IPS DF 6.9 (cell line): ENCODE measurements at regions not wholly inside any gene's neighbourhood (a gene's known extent, or its start where the extent isn't known, plus 50 kb on each side); places are given as distances from the start of the nearest gene placed in this dataset.
"Not testable (repeated sequence)": the region's sequence is repeated elsewhere in the genome, so short reads cannot be mapped to it uniquely, and the experiment has no call there.

Experiments
- DNase-seq: peaks from one replicate; pipeline ENCODE4 v3.0.0-alpha.2; 2013; ENCODE audit warnings: low read depth, low spot score
- H3K27ac ChIP-seq: one replicate; pipeline ENCODE4 v1.5.1; 2013; ENCODE audit warnings: low read length, control low read depth
- H3K27me3 ChIP-seq: 2 replicates; pipeline ENCODE4 v1.6.1; 2013; ENCODE audit warnings: mild to moderate bottlenecking, low read length; ENCODE audit not compliant: control insufficient read depth, insufficient read depth
- H3K36me3 ChIP-seq: 2 replicates; pipeline ENCODE4 v1.6.1; 2013; ENCODE audit warnings: low read length; ENCODE audit not compliant: control insufficient read depth, insufficient read depth
- H3K4me1 ChIP-seq: 2 replicates; pipeline ENCODE4 v1.6.1; 2013; ENCODE audit warnings: low read length; ENCODE audit not compliant: control insufficient read depth, insufficient read depth
- H3K4me3 ChIP-seq: 2 replicates; pipeline ENCODE4 v1.5.1; 2013; ENCODE audit warnings: mild to moderate bottlenecking, low read length
- H3K9me3 ChIP-seq: 2 replicates; pipeline ENCODE4 v1.6.1; 2013; ENCODE audit warnings: low read length, inconsistent platforms; ENCODE audit not compliant: control insufficient read depth, insufficient read depth
- WGBS: extraction: QIAGEN DNeasy Blood & Tissue Kit; methylation state at CpG from one replicate; pipeline ENCODE4 v1.1.7; 2013; ENCODE audit warnings: mixed read lengths, missing lambda C conversion rate; ENCODE audit not compliant: insufficient read length, insufficient coverage; 5-methylcytosine and 5-hydroxymethylcytosine counted together

DNA sequence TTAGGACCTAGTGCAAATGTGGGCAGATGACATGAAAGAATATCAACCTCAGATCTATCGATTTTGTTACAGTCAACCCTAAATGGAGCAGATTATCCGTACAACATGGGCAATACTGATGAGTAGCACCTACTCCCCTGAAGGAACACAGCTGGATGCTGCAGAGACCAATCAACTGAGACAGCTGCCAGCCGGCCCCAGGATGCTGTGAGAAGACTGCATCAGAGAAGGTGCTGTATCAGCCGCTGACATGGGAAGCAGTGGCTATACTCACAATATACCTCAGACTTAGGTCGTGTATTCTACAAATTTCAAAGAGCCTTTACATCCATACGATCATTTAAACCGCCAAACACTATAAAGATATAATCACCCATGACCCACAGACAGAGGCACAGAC lies 95.9 kb upstream of the FNDC3A start:
- Histone ChIP-seq H3K4me1 (peaks cover 5% of the 10 kb centered on the region), H3K9me3 (no peaks in the 10 kb centered on the region), H3K27me3 (peaks cover 15% of the 10 kb centered on the region; the same call in 1 of the 2 replicates), H3K4me3 (no peak overlapping the region), H3K36me3 (no peaks in the 10 kb centered on the region), H3K27ac (no peak overlapping the region)
- DNase-seq, result no peak
- WGBS, result 100% methylated on average over 2 of the region's 7 CpGs

DNA sequence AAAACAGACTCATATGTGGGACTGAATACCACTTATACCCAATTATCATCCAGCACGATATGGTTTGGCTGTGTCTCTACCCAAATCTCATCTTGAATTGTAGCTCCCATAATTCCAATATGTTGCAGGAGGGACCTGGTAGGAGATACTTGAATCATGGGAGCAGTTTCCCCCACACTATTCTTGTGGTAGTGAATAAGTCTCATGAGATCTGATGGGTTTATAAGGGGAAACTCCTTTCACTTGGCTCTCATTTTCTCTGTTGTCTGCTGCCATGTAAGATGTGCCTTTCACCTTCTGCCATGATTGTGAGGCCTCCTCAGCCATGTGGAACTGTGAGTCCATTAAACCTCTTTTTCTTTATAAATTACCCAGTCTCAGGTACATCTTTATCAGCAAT lies 91.9 kb upstream of the FNDC3A start:
- not testable (repeated sequence) for DNase-seq

DNA sequence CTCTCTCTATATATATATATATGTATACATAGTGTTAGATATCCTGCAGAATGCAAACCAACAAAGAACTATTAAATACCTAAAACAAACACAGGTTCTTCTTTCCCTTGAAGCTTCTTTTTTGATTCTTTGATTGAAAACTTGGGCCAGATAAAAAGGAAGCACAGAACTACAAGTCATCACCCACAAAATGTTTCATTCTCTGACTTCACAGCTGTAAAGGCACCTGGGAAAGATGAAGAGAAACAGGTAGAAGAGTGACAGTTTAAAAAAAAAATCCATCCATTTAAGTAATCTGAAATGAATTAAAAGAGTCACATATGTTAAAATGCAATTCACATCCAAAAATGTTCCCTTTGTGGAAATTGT lies 90.7 kb upstream of the FNDC3A start:
- Histone ChIP-seq H3K9me3 (no peaks in the 10 kb centered on the region), H3K36me3 (no peaks in the 10 kb centered on the region), H3K4me1 (0 out of 2 replicates have a peak, but pooled peaks cover 1% of the 10 kb centered on the region), H3K27me3 (no peaks in the 10 kb centered on the region; the same call in 1 of the 2 replicates), H3K27ac (no peak overlapping the region), H3K4me3 (no peak overlapping the region)
- DNase-seq, result no peak

More for the DNA sequence above, 91.9 kb upstream of the FNDC3A start:
- H3K9me3 ChIP-seq, H3K4me1 ChIP-seq, H3K4me3 ChIP-seq, H3K27ac ChIP-seq, H3K27me3 ChIP-seq, H3K36me3 ChIP-seq: not testable (repeated sequence)
- WGBS, result no CpG with 5 or more reads among the region's 1 CpG

DNA sequence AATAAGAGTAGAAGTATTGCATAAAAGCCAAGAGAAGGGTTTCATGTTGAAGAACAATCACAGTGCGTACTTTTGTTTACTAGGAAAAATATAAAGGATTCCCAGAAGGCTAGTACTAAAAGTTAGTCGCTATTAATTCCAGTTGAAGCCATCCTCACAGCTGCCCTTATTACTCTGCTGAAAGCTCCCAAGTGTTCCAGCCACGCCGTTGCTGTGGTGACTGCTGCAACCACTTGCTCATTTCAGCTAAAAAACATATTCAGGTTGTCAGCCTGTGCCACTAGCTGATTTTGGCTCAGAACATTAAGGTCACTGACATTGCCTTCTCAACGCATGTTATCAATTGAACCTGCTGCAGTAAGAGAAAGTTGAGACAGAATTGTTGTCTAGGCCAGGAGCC lies 87.1 kb upstream of the FNDC3A start:
- DNase-seq, result no peak
- Histone ChIP-seq H3K4me3 (no peak overlapping the region), H3K36me3 (no peaks in the 10 kb centered on the region), H3K9me3 (no peaks in the 10 kb centered on the region), H3K27me3 (no peaks in the 10 kb centered on the region), H3K4me1 (0 out of 2 replicates have a peak, but pooled peaks cover 1% of the 10 kb centered on the region), H3K27ac (no peak overlapping the region)
- WGBS, result no CpG with 5 or more reads among the region's 5 CpGs

DNA sequence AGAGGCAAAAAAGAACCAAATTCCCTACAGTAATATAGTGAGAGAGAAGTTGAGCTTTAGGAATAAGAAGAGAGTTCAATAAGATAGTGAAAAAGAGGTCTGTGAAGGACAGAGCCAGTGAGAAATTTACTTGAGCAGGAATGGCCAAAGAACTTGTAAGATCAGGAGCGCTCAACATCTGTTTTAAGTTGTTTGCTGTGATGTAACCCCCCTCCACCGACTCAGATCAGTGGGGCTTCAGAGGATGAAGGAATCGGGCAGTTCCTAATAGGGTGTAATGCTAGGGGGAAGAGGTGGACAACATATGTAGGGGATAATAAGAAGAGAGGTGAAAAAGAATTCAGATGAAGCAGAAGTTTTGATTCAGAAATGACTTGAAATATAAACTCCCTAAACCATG lies 85.3 kb upstream of the FNDC3A start:
- no peaks in the 10 kb centered on the region for H3K27me3 ChIP-seq
- no peaks in the 10 kb centered on the region for H3K36me3 ChIP-seq
- H3K4me1 ChIP-seq, result 0 out of 2 replicates have a peak, but pooled peaks cover 1% of the 10 kb centered on the region
- H3K27ac ChIP-seq, result no peak overlapping the region
- no CpG with 5 or more reads among the region's 3 CpGs for WGBS
- H3K4me3 ChIP-seq, result no peak overlapping the region
- DNase-seq, result no peak
- H3K9me3 ChIP-seq, result no peaks in the 10 kb centered on the region

DNA sequence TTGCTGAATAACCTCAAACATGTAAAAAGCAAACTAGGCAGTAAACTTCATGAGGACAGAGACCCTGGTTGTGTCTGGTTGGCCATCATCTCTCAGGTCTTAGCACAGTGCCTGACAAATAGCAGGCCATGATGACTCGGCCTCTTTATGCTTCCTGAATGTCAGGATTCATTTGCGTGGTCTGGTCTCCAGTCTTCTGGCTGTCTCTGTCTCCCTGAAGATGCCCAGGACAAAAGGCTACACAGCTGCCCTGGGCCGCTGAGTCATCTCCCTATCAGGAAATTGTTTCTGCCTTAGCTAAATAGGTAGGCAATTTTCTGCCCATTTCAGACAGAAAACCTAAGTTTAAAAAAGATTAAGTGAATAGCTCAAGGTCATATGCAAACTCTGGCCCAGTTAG lies 84.1 kb upstream of the FNDC3A start:
- Histone ChIP-seq H3K9me3 (no peaks in the 10 kb centered on the region), H3K4me1 (no peaks in the 10 kb centered on the region), H3K4me3 (no peak overlapping the region), H3K36me3 (no peaks in the 10 kb centered on the region), H3K27ac (no peak overlapping the region), H3K27me3 (no peaks in the 10 kb centered on the region)
- DNase-seq, result no peak
- WGBS, result no CpG with 5 or more reads among the region's 3 CpGs

DNA sequence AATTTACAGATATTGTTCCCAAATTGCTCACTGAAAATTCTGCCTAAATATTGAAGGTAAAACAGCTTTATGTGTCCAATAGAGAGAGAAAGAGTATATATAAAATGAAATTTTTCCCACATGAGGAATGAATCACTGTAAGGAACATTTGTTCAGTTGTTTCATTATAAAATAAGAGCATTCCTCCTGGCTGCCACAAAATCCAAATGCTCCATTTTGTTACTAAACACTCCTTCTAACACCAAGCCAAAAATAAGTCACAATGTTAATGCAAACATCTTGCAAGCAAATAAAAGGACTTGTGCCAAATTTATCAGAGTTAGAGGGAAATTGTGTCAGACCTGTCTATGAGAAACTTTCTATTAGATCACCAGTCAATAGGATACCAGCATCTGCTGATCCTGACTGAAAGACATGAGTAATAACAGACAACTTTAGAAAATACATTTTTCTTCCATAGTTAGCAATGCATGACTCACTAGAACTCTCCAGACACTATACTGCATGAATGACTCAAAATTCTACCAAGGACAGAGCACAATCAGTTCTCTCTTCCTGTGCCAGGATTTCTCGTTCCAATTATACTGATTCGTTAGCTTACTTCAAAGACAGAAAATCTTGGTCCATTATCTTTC lies 83.5 kb upstream of the FNDC3A start:
- no CpG with 5 or more reads among the region's 2 CpGs for WGBS

DNA sequence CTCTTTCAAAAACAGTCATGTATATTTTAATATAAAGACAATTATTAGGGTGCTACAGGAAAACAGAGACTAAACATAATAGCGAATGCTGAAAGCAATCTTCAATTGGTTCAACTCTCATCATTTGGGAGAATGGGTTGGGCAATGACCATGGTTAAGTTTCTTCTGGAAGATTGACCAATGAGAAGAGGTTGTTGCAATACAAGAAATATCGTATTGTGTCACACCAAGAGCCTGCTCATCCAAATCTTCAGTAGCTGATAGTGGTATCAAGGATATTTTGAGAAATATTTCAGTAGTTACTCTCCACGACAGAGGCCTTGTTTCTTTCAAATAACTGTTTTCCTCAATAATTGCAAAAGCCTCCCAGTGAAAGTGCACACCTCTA lies 83.0 kb upstream of the FNDC3A start:
- H3K27ac ChIP-seq, result no peak overlapping the region
- H3K9me3 ChIP-seq, result no peaks in the 10 kb centered on the region
- H3K4me1 ChIP-seq, result no peaks in the 10 kb centered on the region
- WGBS, result no CpG with 5 or more reads among the region's 3 CpGs
- DNase-seq, result no peak
- no peak overlapping the region for H3K4me3 ChIP-seq
- no peaks in the 10 kb centered on the region for H3K27me3 ChIP-seq
- H3K36me3 ChIP-seq, result no peaks in the 10 kb centered on the region

More for the DNA sequence above, 83.5 kb upstream of the FNDC3A start:
- H3K27ac ChIP-seq, result no peak overlapping the region
- H3K36me3 ChIP-seq, result no peaks in the 10 kb centered on the region
- H3K27me3 ChIP-seq, result no peaks in the 10 kb centered on the region
- H3K4me1 ChIP-seq, result no peaks in the 10 kb centered on the region
- no peak overlapping the region for H3K4me3 ChIP-seq
- no peak for DNase-seq
- H3K9me3 ChIP-seq, result no peaks in the 10 kb centered on the region

DNA sequence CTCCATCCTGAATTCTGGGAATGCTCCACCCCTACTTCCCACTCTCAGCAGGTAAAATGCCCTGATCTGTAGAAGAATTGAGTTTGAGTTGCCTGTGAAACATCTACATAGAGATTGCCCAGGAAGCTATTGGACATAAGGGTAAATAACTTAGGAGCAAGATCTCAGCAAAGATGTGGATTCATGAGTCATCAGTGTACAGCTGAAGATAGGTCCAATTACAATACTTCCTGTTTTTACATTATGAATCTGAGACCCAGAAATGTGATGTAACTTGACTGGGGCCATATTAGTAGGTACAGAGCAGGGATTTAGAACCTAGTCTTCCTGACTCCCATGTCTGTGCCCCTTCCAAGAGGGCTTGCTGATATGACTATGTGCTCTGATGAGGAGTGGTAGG lies 79.4 kb upstream of the FNDC3A start:
- Histone ChIP-seq H3K36me3 (no peaks in the 10 kb centered on the region), H3K27ac (no peak overlapping the region), H3K27me3 (no peaks in the 10 kb centered on the region), H3K4me3 (no peak overlapping the region), H3K4me1 (no peaks in the 10 kb centered on the region), H3K9me3 (no peaks in the 10 kb centered on the region)
- DNase-seq, result no peak

DNA sequence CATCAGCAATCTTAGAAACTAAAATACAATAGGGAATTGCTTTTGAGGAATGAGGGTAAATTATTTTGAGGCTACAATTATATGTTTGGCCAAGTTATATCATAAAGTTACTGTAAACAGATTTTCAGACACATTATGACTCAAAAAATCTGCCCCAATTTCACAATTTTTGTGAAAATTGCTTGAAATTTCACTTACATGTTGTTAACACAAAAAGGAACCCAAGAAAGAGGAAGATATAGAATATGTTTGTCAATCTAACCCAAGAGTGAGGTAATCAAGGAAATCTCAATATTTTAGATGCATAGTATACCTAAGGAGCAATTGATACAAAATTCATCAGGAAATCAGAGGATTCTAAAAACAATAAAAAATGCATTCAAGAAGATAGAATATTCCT lies 73.9 kb upstream of the FNDC3A start:
- H3K36me3 ChIP-seq, result no peaks in the 10 kb centered on the region
- no peak overlapping the region for H3K4me3 ChIP-seq
- no peaks in the 10 kb centered on the region for H3K27me3 ChIP-seq
- DNase-seq, result no peak
- no peaks in the 10 kb centered on the region for H3K4me1 ChIP-seq
- no peaks in the 10 kb centered on the region for H3K9me3 ChIP-seq
- H3K27ac ChIP-seq, result no peak overlapping the region

DNA sequence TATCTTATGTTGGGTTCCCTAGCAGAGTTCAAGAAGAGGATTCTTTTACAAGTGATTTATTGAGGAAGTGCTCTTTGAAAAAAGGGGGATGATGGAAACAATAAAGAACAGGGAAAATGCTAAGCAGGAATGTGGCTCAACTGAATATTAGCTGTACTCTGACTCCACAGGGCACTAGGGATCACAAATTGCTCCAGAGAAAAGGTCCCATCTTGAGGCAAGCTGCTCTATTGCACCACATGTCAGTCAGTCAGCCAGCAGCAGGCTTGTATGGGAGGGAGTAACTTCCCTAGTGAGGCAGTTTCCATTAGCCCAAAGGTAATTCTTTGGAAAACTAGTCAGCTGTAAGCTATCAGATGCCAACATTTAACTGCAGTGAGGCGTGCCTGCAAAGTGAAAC lies 73.3 kb upstream of the FNDC3A start:
- Histone ChIP-seq H3K27me3 (no peaks in the 10 kb centered on the region), H3K9me3 (no peaks in the 10 kb centered on the region), H3K4me3 (no peak overlapping the region), H3K27ac (no peak overlapping the region), H3K36me3 (no peaks in the 10 kb centered on the region), H3K4me1 (no peaks in the 10 kb centered on the region)
- no peak for DNase-seq
- no CpG with 5 or more reads among the region's 1 CpG for WGBS
